ENCODE measurements at regions not wholly inside any gene's neighbourhood (a gene's known extent, or its start where the extent isn't known, plus 50 kb on each side); places are given as distances from the start of the nearest gene placed in this dataset.

DNA sequence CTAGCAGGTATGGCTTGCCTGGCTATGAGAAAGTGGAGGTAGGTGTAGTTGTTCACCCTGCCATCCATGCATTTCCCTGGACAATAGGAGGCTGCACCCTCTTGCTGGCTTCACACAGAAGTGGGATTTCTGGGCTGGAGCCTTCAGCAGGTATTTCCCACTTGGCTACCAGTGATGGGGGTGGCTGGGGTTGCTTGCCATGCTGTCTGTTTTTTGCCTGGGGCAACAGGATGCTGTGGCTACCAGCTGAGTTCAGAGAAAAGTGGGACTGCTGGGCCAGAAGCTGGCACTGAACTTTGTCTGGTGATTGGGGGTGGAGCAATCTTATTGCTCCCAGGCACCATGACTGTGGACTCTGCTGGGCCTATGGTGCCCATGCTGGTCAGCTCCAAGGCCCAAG is 299.6 kb downstream of the FAM170A start:
- TF ChIP-seq EZH2phosphoT487 (IDR thresholded peaks at IDR 0.05; ENCODE audit: insufficient read depth, low read depth): no peak
- TF ChIP-seq EZH2 (IDR thresholded peaks at IDR 0.05; ENCODE audit: insufficient read depth, poor library complexity, severe bottlenecking): no peak

Measured in GM23248 (cell line).